H9 (cell line): ENCODE measurements at regions not wholly inside any gene's neighbourhood (a gene's known extent, or its start where the extent isn't known, plus 50 kb on each side); places are given as distances from the start of the nearest gene placed in this dataset.

Experiments
- DNase-seq: peaks from one replicate; pipeline ENCODE4 v3.0.0-alpha.2; 2017
- H2AFZ ChIP-seq: one replicate; pipeline ENCODE4 v1.6.1; 2013; ENCODE audit warnings: mild to moderate bottlenecking, low read length, control low read depth, moderate library complexity
- H2AK5ac ChIP-seq: 2 replicates; pipeline ENCODE4 v1.6.1; 2013; ENCODE audit warnings: low read length, control low read depth, mixed read lengths; ENCODE audit not compliant: insufficient read length
- H2BK120ac ChIP-seq: one replicate; pipeline ENCODE4 v1.6.1; 2013; ENCODE audit warnings: low read depth, mild to moderate bottlenecking, low read length, control low read depth, inconsistent platforms; ENCODE audit not compliant: poor library complexity, severe bottlenecking
- H2BK12ac ChIP-seq: 2 replicates; pipeline ENCODE4 v1.6.1; 2013; ENCODE audit warnings: low read length, control low read depth, mixed read lengths, low read depth; ENCODE audit not compliant: insufficient read length
- H2BK15ac ChIP-seq: 2 replicates; pipeline ENCODE4 v1.6.1; 2013; ENCODE audit warnings: low read depth, low read length, control low read depth
- H2BK20ac ChIP-seq: one replicate; pipeline ENCODE4 v1.6.1; 2013; ENCODE audit warnings: low read depth, mild to moderate bottlenecking, low read length, control low read depth, inconsistent platforms; ENCODE audit not compliant: poor library complexity, severe bottlenecking
- H2BK5ac ChIP-seq: 2 replicates; pipeline ENCODE4 v1.6.1; 2013; ENCODE audit warnings: low read length, control low read depth, mixed read lengths; ENCODE audit not compliant: insufficient read length
- H3K14ac ChIP-seq: 2 replicates; pipeline ENCODE4 v1.6.1; 2013; ENCODE audit warnings: low read length, control low read depth; ENCODE audit not compliant: insufficient read depth
- H3K18ac ChIP-seq: 2 replicates; pipeline ENCODE4 v1.6.1; 2013; ENCODE audit warnings: low read depth, mild to moderate bottlenecking, mixed read lengths, low read length, control low read depth; ENCODE audit not compliant: insufficient read length
- H3K23ac ChIP-seq: 2 replicates; pipeline ENCODE4 v1.6.1; 2013; ENCODE audit warnings: low read length, control low read depth, mixed read lengths, low read depth; ENCODE audit not compliant: insufficient read length
- H3K23me2 ChIP-seq: 2 replicates; pipeline ENCODE4 v1.6.1; 2013; ENCODE audit warnings: low read depth, mild to moderate bottlenecking, mixed read lengths, low read length, control low read depth; ENCODE audit not compliant: insufficient read length, poor library complexity, severe bottlenecking
- H3K27ac ChIP-seq: 2 replicates; pipeline ENCODE4 v1.5.1; 2013; ENCODE audit warnings: low read length, control low read depth, mixed read lengths, low read depth; ENCODE audit not compliant: insufficient read length
- H3K27me3 ChIP-seq: 2 replicates; pipeline ENCODE4 v1.6.1; 2013; ENCODE audit warnings: low read length, control low read depth, inconsistent platforms; ENCODE audit not compliant: insufficient read depth
- H3K4ac ChIP-seq: 2 replicates; pipeline ENCODE4 v1.6.1; 2013; ENCODE audit warnings: low read depth, mild to moderate bottlenecking, control low read depth, inconsistent platforms, low read length, moderate library complexity
- H3K4me1 ChIP-seq: 2 replicates; pipeline ENCODE4 v1.6.1; 2013; ENCODE audit warnings: low read length, control low read depth, inconsistent platforms; ENCODE audit not compliant: insufficient read depth
- H3K4me2 ChIP-seq: 2 replicates; pipeline ENCODE4 v1.6.1; 2013; ENCODE audit warnings: low read length, control low read depth, mixed read lengths; ENCODE audit not compliant: insufficient read length, insufficient read depth
- H3K56ac ChIP-seq: 2 replicates; pipeline ENCODE4 v1.6.1; 2013; ENCODE audit warnings: low read depth, mild to moderate bottlenecking, mixed read lengths, low read length, control low read depth; ENCODE audit not compliant: insufficient read length
- H3K79me1 ChIP-seq: 2 replicates; pipeline ENCODE4 v1.6.1; 2013; ENCODE audit warnings: low read depth, mild to moderate bottlenecking, moderate library complexity, low read length, control low read depth, inconsistent platforms; ENCODE audit not compliant: insufficient read depth, poor library complexity, severe bottlenecking
- H3K79me2 ChIP-seq: 2 replicates; pipeline ENCODE4 v1.6.1; 2013; ENCODE audit warnings: low read length, control low read depth, inconsistent platforms; ENCODE audit not compliant: insufficient read depth
- H3K9ac ChIP-seq: 2 replicates; pipeline ENCODE4 v1.6.1; 2013; ENCODE audit warnings: low read length, control low read depth, mixed read lengths; ENCODE audit not compliant: insufficient read length; ENCODE audit errors: extremely low read depth
- H3K9me3 ChIP-seq: one replicate; pipeline ENCODE4 v1.6.1; 2013; ENCODE audit warnings: low read depth, low read length, inconsistent platforms; ENCODE audit not compliant: control insufficient read depth
- H3T11ph ChIP-seq: one replicate; pipeline ENCODE4 v1.6.1; 2013; ENCODE audit warnings: mild to moderate bottlenecking, low read length, control low read depth, inconsistent platforms
- H4K20me1 ChIP-seq: one replicate; pipeline ENCODE4 v1.6.1; 2013; ENCODE audit not compliant: control insufficient read depth, insufficient read length, insufficient read depth
- H4K5ac ChIP-seq: 2 replicates; pipeline ENCODE4 v1.6.1; 2013; ENCODE audit warnings: low read depth, mild to moderate bottlenecking, mixed read lengths, low read length, control low read depth; ENCODE audit not compliant: insufficient read length
- H4K8ac ChIP-seq: replicated peaks from 2 replicates; pipeline ENCODE4 v1.6.1; 2013; ENCODE audit warnings: low read length, control low read depth, mixed read lengths, low read depth; ENCODE audit not compliant: insufficient read length
- H4K91ac ChIP-seq: 2 replicates; pipeline ENCODE4 v1.6.1; 2013; ENCODE audit warnings: low read depth, mild to moderate bottlenecking, moderate library complexity, mixed read lengths, low read length, control low read depth; ENCODE audit not compliant: insufficient read length
- H3K27ac Mint-ChIP-seq, 3 experiments: 2 replicates in 2 of 3; 3 replicates in 1 of 3; pipeline ENCODE4 v1.8.0; 2020 to 2021; ENCODE audit warnings: mixed read lengths in 3 of 3, mild to moderate bottlenecking in 1 of 3, moderate library complexity in 1 of 3
- H3K27me3 Mint-ChIP-seq: 2 replicates; pipeline ENCODE4 v1.8.0; 2021; ENCODE audit warnings: low read depth, mild to moderate bottlenecking, moderate library complexity, mixed read lengths
- H3K36me3 Mint-ChIP-seq, 3 experiments: 2 replicates in 2 of 3; 3 replicates in 1 of 3; pipeline ENCODE4 v1.8.0; 2020 to 2021; ENCODE audit warnings: low read depth in 3 of 3, mixed read lengths in 3 of 3; ENCODE audit not compliant: insufficient read depth in 1 of 3
- H3K4me1 Mint-ChIP-seq, 2 experiments: 2 replicates each; pipeline ENCODE4 v1.8.0; 2020; ENCODE audit warnings: mixed read lengths in 2 of 2
- H3K4me3 Mint-ChIP-seq, 2 experiments: 2 replicates in 1 of 2; 3 replicates in 1 of 2; pipeline ENCODE4 v1.8.0; 2020 to 2021; ENCODE audit warnings: mild to moderate bottlenecking in 2 of 2, mixed read lengths in 2 of 2, moderate library complexity in 1 of 2
- H3K9me3 Mint-ChIP-seq, 2 experiments: 2 replicates in 1 of 2; 3 replicates in 1 of 2; pipeline ENCODE4 v1.8.0; 2020; ENCODE audit warnings: mild to moderate bottlenecking in 2 of 2, mixed read lengths in 2 of 2, moderate library complexity in 1 of 2
- WGBS: extraction: QIAGEN DNeasy Blood & Tissue Kit; methylation state at CpG from one replicate; pipeline ENCODE4 v1.1.7; 2013; ENCODE audit warnings: missing lambda C conversion rate, low lambda C conversion rate, mixed read lengths; ENCODE audit not compliant: insufficient read length; ENCODE audit errors: extremely low coverage; 5-methylcytosine and 5-hydroxymethylcytosine counted together
- TF ChIP-seq, protein P1 (sequence below): fragments of 200-600 bp; sonication (generic); conservative IDR thresholded peaks from 3 replicates; pipeline ENCODE4 v1.8.0; 2021; ENCODE audit warnings: antibody characterized with exemption, mild to moderate bottlenecking

DNA sequence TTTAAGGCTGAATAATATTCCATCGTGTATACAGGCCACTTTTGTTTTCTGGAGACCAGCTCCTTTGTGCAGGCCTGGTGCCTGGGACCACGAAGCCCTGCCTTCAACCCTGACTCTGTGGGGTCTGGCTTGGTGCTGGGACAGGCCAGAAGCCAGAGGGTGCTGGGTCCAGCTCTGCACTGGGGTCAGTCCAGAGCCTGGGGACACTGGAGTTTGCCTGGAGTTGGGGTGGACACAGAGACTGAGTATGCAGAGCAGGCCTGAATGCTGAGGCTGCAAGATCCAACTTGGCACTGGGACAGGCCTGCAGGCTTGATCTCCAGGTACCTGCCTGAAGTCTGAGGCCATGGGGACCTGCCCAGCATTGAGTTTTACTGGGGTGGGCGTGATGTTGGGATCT lies 558.8 kb upstream of the CNTNAP2 start:
- no peak overlapping the region for H3K4me2 ChIP-seq
- Mint-ChIP-seq H3K9me3 (0 out of 5 replicates have a peak, but pooled peaks cover 0 to 2% of the 10 kb centered on the region in 2 experiments), H3K27me3 (no peaks in the 10 kb centered on the region), H3K4me3 (no peak overlapping the region), H3K27ac (peak overlapping the region in 1 of 3 experiments; percentile 62; a peak in 2 of 7 replicates), H3K4me1 (no peaks in the 10 kb centered on the region), H3K36me3 (no peaks in the 10 kb centered on the region)
- no peaks in the 10 kb centered on the region for H3K9me3 ChIP-seq
- H3K9ac ChIP-seq: no peak overlapping the region
- no peaks in the 10 kb centered on the region for H3K27me3 ChIP-seq
- no peak overlapping the region for H2AFZ ChIP-seq
- H3K23me2 ChIP-seq: no peaks in the 10 kb centered on the region
- TF ChIP-seq, protein P1, sequence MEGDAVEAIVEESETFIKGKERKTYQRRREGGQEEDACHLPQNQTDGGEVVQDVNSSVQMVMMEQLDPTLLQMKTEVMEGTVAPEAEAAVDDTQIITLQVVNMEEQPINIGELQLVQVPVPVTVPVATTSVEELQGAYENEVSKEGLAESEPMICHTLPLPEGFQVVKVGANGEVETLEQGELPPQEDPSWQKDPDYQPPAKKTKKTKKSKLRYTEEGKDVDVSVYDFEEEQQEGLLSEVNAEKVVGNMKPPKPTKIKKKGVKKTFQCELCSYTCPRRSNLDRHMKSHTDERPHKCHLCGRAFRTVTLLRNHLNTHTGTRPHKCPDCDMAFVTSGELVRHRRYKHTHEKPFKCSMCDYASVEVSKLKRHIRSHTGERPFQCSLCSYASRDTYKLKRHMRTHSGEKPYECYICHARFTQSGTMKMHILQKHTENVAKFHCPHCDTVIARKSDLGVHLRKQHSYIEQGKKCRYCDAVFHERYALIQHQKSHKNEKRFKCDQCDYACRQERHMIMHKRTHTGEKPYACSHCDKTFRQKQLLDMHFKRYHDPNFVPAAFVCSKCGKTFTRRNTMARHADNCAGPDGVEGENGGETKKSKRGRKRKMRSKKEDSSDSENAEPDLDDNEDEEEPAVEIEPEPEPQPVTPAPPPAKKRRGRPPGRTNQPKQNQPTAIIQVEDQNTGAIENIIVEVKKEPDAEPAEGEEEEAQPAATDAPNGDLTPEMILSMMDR: no peak
- H2BK120ac ChIP-seq: no peak overlapping the region
- H3K79me1 ChIP-seq: no peaks in the 10 kb centered on the region
- no peak overlapping the region for H2BK15ac ChIP-seq
- H3K4ac ChIP-seq: no peak overlapping the region
- H3T11ph ChIP-seq: no peak overlapping the region
- H2BK20ac ChIP-seq: no peak overlapping the region
- H4K5ac ChIP-seq: no peak overlapping the region
- no peak overlapping the region for H4K91ac ChIP-seq
- no peak overlapping the region for H3K27ac ChIP-seq
- H4K8ac ChIP-seq: no peak overlapping the region
- H2BK5ac ChIP-seq: no peak overlapping the region
- H3K56ac ChIP-seq: no peak overlapping the region
- H2AK5ac ChIP-seq: no peak overlapping the region
- no peak overlapping the region; the same call in 1 of the 2 replicates for H3K14ac ChIP-seq
- WGBS: no CpG with 5 or more reads among the region's 3 CpGs
- no peak overlapping the region for H3K23ac ChIP-seq
- no peaks in the 10 kb centered on the region for H3K4me1 ChIP-seq
- no peak for DNase-seq
- no peak overlapping the region for H2BK12ac ChIP-seq
- H3K18ac ChIP-seq: no peak overlapping the region
- no peaks in the 10 kb centered on the region for H4K20me1 ChIP-seq
- H3K79me2 ChIP-seq: no peaks in the 10 kb centered on the region
